ENCODE measurements at regions not wholly inside any gene's neighbourhood (a gene's known extent, or its start where the extent isn't known, plus 50 kb on each side); places are given as distances from the start of the nearest gene placed in this dataset.

GRCh38 chr7:17462131-17462631 lies 163.7 kb downstream of the AHR start:
- Histone ChIP-seq H3K4me1 (ENCODE audit: control insufficient read depth, insufficient read depth, low read length) (no peaks in the 10 kb centered on the region), H3K9me3 (replicated peaks; ENCODE audit: low read length) (no peaks in the 10 kb centered on the region), H3K9ac (ENCODE audit: low read depth, low read length) (no peak overlapping the region), H3K4me3 (ENCODE audit: low read length) (no peak overlapping the region), H3K4me2 (ENCODE audit: low read length) (no peak overlapping the region), H3K27me3 (ENCODE audit: control insufficient read depth, insufficient read depth, low read length) (no peaks in the 10 kb centered on the region), H3K36me3 (ENCODE audit: insufficient read depth, low read length) (no peaks in the 10 kb centered on the region)

GRCh38 chr7:17463511-17464085 lies 165.1 kb downstream of the AHR start:
- Histone ChIP-seq H3K9me3 (replicated peaks; ENCODE audit: low read length) (no peaks in the 10 kb centered on the region), H3K4me1 (ENCODE audit: control insufficient read depth, insufficient read depth, low read length) (no peaks in the 10 kb centered on the region), H3K9ac (ENCODE audit: low read depth, low read length) (no peak overlapping the region), H3K4me2 (ENCODE audit: low read length) (no peak overlapping the region), H3K4me3 (ENCODE audit: low read length) (no peak overlapping the region), H3K36me3 (ENCODE audit: insufficient read depth, low read length) (no peaks in the 10 kb centered on the region), H3K27me3 (ENCODE audit: control insufficient read depth, insufficient read depth, low read length) (no peaks in the 10 kb centered on the region)

- Histone ChIP-seq H3K9ac (ENCODE audit: low read depth, low read length) (no peak overlapping the region), H3K4me2 (ENCODE audit: low read length) (no peak overlapping the region), H3K36me3 (ENCODE audit: insufficient read depth, low read length) (no peaks in the 10 kb centered on the region), H3K4me3 (ENCODE audit: low read length) (no peak overlapping the region), H3K27me3 (ENCODE audit: control insufficient read depth, insufficient read depth, low read length) (no peaks in the 10 kb centered on the region), H3K9me3 (replicated peaks; ENCODE audit: low read length) (no peaks in the 10 kb centered on the region), H3K4me1 (ENCODE audit: control insufficient read depth, insufficient read depth, low read length) (no peaks in the 10 kb centered on the region)
These were observed 167.8 kb downstream of the AHR start for GRCh38 chr7:17466216-17466615.

GRCh38 chr7:17467386-17467945 lies 169.0 kb downstream of the AHR start:
- H3K4me2 ChIP-seq (ENCODE audit: low read length) = no peak overlapping the region
- no peak overlapping the region for H3K4me3 ChIP-seq (ENCODE audit: low read length)
- no peaks in the 10 kb centered on the region for H3K36me3 ChIP-seq (ENCODE audit: insufficient read depth, low read length)
- no peaks in the 10 kb centered on the region for H3K9me3 ChIP-seq (replicated peaks; ENCODE audit: low read length)
- H3K9ac ChIP-seq (ENCODE audit: low read depth, low read length) = no peak overlapping the region
- H3K27me3 ChIP-seq (ENCODE audit: control insufficient read depth, insufficient read depth, low read length) = no peaks in the 10 kb centered on the region
- H3K4me1 ChIP-seq (ENCODE audit: control insufficient read depth, insufficient read depth, low read length) = no peaks in the 10 kb centered on the region

GRCh38 chr7:17471325-17471724 lies 172.9 kb downstream of the AHR start:
- H3K27me3 ChIP-seq (ENCODE audit: control insufficient read depth, insufficient read depth, low read length) = no peaks in the 10 kb centered on the region
- H3K9me3 ChIP-seq (replicated peaks; ENCODE audit: low read length) = no peaks in the 10 kb centered on the region
- H3K9ac ChIP-seq (ENCODE audit: low read depth, low read length) = no peak overlapping the region
- H3K4me1 ChIP-seq (ENCODE audit: control insufficient read depth, insufficient read depth, low read length) = no peaks in the 10 kb centered on the region
- no peak overlapping the region for H3K4me2 ChIP-seq (ENCODE audit: low read length)
- no peaks in the 10 kb centered on the region for H3K36me3 ChIP-seq (ENCODE audit: insufficient read depth, low read length)
- no peak overlapping the region for H3K4me3 ChIP-seq (ENCODE audit: low read length)

- Histone ChIP-seq H3K4me1 (ENCODE audit: control insufficient read depth, insufficient read depth, low read length) (no peaks in the 10 kb centered on the region), H3K4me2 (ENCODE audit: low read length) (no peak overlapping the region), H3K4me3 (ENCODE audit: low read length) (no peak overlapping the region), H3K36me3 (ENCODE audit: insufficient read depth, low read length) (no peaks in the 10 kb centered on the region), H3K9ac (ENCODE audit: low read depth, low read length) (no peak overlapping the region), H3K27me3 (ENCODE audit: control insufficient read depth, insufficient read depth, low read length) (no peaks in the 10 kb centered on the region), H3K9me3 (replicated peaks; ENCODE audit: low read length) (no peaks in the 10 kb centered on the region)
These were observed 174.1 kb downstream of the AHR start for GRCh38 chr7:17472518-17472917.

- Histone ChIP-seq H3K4me1 (ENCODE audit: control insufficient read depth, insufficient read depth, low read length) (no peaks in the 10 kb centered on the region), H3K27me3 (ENCODE audit: control insufficient read depth, insufficient read depth, low read length) (no peaks in the 10 kb centered on the region), H3K9ac (ENCODE audit: low read depth, low read length) (no peak overlapping the region), H3K4me3 (ENCODE audit: low read length) (no peak overlapping the region), H3K4me2 (ENCODE audit: low read length) (no peak overlapping the region), H3K36me3 (ENCODE audit: insufficient read depth, low read length) (no peaks in the 10 kb centered on the region), H3K9me3 (replicated peaks; ENCODE audit: low read length) (no peaks in the 10 kb centered on the region)
These were observed 174.5 kb downstream of the AHR start for GRCh38 chr7:17472939-17473338.

GRCh38 chr7:17474724-17475344 lies 176.4 kb downstream of the AHR start:
- H3K36me3 ChIP-seq (ENCODE audit: insufficient read depth, low read length) = no peaks in the 10 kb centered on the region
- H3K4me3 ChIP-seq (ENCODE audit: low read length) = no peak overlapping the region
- no peak overlapping the region for H3K9ac ChIP-seq (ENCODE audit: low read depth, low read length)
- no peaks in the 10 kb centered on the region for H3K4me1 ChIP-seq (ENCODE audit: control insufficient read depth, insufficient read depth, low read length)
- H3K9me3 ChIP-seq (replicated peaks; ENCODE audit: low read length) = no peaks in the 10 kb centered on the region
- H3K27me3 ChIP-seq (ENCODE audit: control insufficient read depth, insufficient read depth, low read length) = no peaks in the 10 kb centered on the region
- no peak overlapping the region for H3K4me2 ChIP-seq (ENCODE audit: low read length)

GRCh38 chr7:17477182-17477581 lies 178.7 kb downstream of the AHR start:
- Histone ChIP-seq H3K27me3 (ENCODE audit: control insufficient read depth, insufficient read depth, low read length) (no peaks in the 10 kb centered on the region), H3K9ac (ENCODE audit: low read depth, low read length) (no peak overlapping the region), H3K36me3 (ENCODE audit: insufficient read depth, low read length) (no peaks in the 10 kb centered on the region), H3K4me1 (ENCODE audit: control insufficient read depth, insufficient read depth, low read length) (no peaks in the 10 kb centered on the region), H3K4me2 (ENCODE audit: low read length) (no peak overlapping the region), H3K9me3 (replicated peaks; ENCODE audit: low read length) (no peaks in the 10 kb centered on the region), H3K4me3 (ENCODE audit: low read length) (no peak overlapping the region)

GRCh38 chr7:17481118-17481517 lies 182.7 kb downstream of the AHR start:
- no peaks in the 10 kb centered on the region for H3K4me1 ChIP-seq (ENCODE audit: control insufficient read depth, insufficient read depth, low read length)
- no peaks in the 10 kb centered on the region for H3K9me3 ChIP-seq (replicated peaks; ENCODE audit: low read length)

GRCh38 chr7:17485368-17485767 lies 186.9 kb downstream of the AHR start:
- H3K4me1 ChIP-seq (ENCODE audit: control insufficient read depth, insufficient read depth, low read length) = no peaks in the 10 kb centered on the region
- no peaks in the 10 kb centered on the region for H3K36me3 ChIP-seq (ENCODE audit: insufficient read depth, low read length)
- no peak overlapping the region for H3K9ac ChIP-seq (ENCODE audit: low read depth, low read length)
- no peak overlapping the region for H3K4me3 ChIP-seq (ENCODE audit: low read length)
- no peaks in the 10 kb centered on the region for H3K9me3 ChIP-seq (replicated peaks; ENCODE audit: low read length)
- H3K27me3 ChIP-seq (ENCODE audit: control insufficient read depth, insufficient read depth, low read length) = no peaks in the 10 kb centered on the region
- no peak overlapping the region for H3K4me2 ChIP-seq (ENCODE audit: low read length)

More at GRCh38 chr7:17481118-17481517, 182.7 kb downstream of the AHR start:
- Histone ChIP-seq H3K27me3 (ENCODE audit: control insufficient read depth, insufficient read depth, low read length) (no peaks in the 10 kb centered on the region), H3K4me3 (ENCODE audit: low read length) (no peak overlapping the region), H3K9ac (ENCODE audit: low read depth, low read length) (no peak overlapping the region), H3K36me3 (ENCODE audit: insufficient read depth, low read length) (no peaks in the 10 kb centered on the region), H3K4me2 (ENCODE audit: low read length) (no peak overlapping the region)

GRCh38 chr7:17485904-17486303 lies 187.5 kb downstream of the AHR start:
- H3K27me3 ChIP-seq (ENCODE audit: control insufficient read depth, insufficient read depth, low read length) = no peaks in the 10 kb centered on the region
- H3K36me3 ChIP-seq (ENCODE audit: insufficient read depth, low read length) = no peaks in the 10 kb centered on the region
- no peaks in the 10 kb centered on the region for H3K4me1 ChIP-seq (ENCODE audit: control insufficient read depth, insufficient read depth, low read length)
- no peak overlapping the region for H3K4me2 ChIP-seq (ENCODE audit: low read length)
- H3K9ac ChIP-seq (ENCODE audit: low read depth, low read length) = no peak overlapping the region
- H3K4me3 ChIP-seq (ENCODE audit: low read length) = no peak overlapping the region
- no peaks in the 10 kb centered on the region for H3K9me3 ChIP-seq (replicated peaks; ENCODE audit: low read length)

All from skeletal muscle satellite cell (primary cell).